GM12865 (cell line): ENCODE measurements at regions not wholly inside any gene's neighbourhood (a gene's known extent, or its start where the extent isn't known, plus 50 kb on each side); places are given as distances from the start of the nearest gene placed in this dataset.
"Not testable (repeated sequence)": the region's sequence is repeated elsewhere in the genome, so short reads cannot be mapped to it uniquely, and the experiment has no call there.

Experiments
- DNase-seq: peaks from one replicate; pipeline ENCODE4 v3.0.0; 2010; ENCODE audit warnings: low read depth
- H3K4me3 ChIP-seq: 2 replicates; pipeline ENCODE4 v1.5.1; 2011; ENCODE audit warnings: mild to moderate bottlenecking, low read depth, low read length, control low read depth
- CTCF ChIP-seq: IDR thresholded peaks from 2 replicates; pipeline ENCODE4 v1.5.1; 2011; ENCODE audit warnings: low read length, control low read depth, low read depth, inconsistent platforms; ENCODE audit not compliant: insufficient read depth; ENCODE audit errors: missing control alignments

- no peak overlapping the region for H3K4me3 ChIP-seq
- TF ChIP-seq CTCF: no peak
- DNase-seq: no peak
These were observed 449.6 kb upstream of the HTR1E start for GRCh38 chr6:86487660-86488221.

GRCh38 chr6:86478316-86478715, 459.0 kb upstream of the HTR1E start:
- H3K4me3 ChIP-seq, DNase-seq: not testable (repeated sequence)

GRCh38 chr6:86477500-86478148, 459.7 kb upstream of the HTR1E start:
- H3K4me3 ChIP-seq: no peak overlapping the region
- peak; percentile 17 for DNase-seq
- no peak for TF ChIP-seq CTCF

GRCh38 chr6:86476311-86476710, 461.0 kb upstream of the HTR1E start:
- no peak overlapping the region for H3K4me3 ChIP-seq
- DNase-seq: no peak
- TF ChIP-seq CTCF: no peak

DNA sequence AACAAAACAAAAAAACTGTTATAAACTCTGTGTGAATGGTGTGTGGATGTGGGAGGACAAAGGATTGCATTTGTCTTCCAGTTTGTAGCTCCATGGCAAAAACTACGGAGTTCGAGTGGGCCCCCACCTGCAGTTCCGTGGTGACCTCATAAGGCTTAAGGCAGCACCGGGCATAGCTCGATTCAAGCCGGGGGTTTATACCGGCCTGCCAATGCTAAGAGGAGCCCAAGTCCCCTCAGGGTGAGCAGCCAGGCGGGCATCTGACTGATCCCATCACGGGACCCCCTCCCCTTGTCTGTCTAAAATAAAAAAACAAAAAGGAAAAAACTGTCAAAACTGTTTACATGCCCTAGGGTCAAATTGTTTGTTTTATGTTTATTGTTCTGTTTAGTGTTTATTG, 463.2 kb upstream of the HTR1E start:
- DNase-seq: no peak
- no peak for TF ChIP-seq CTCF
- H3K4me3 ChIP-seq: no peak overlapping the region

DNA sequence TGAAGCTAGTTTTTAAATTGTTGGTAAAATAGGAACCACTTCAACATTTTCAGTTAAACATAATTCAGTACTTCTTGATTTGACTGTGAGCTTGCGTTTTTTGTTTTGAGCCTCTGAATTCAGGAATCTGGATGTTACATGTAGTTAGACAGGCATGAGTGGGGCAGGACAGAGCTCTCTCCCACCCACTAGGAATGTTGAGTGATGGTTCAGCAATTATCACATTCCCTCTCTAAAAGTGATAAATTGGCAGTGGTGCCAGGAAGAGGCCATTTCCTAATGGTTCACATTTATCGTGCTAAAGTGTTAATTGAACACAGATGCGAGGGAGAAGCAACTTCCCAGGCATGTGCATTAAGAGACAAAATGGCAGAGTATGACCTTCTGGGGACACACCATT, 465.5 kb upstream of the HTR1E start:
- TF ChIP-seq CTCF: no peak
- DNase-seq: no peak
- no peak overlapping the region for H3K4me3 ChIP-seq

- DNase-seq: no peak
- no peak overlapping the region for H3K4me3 ChIP-seq
- TF ChIP-seq CTCF: no peak
These were observed 477.4 kb upstream of the HTR1E start for GRCh38 chr6:86459978-86460377.
